ENCODE measurements at regions not wholly inside any gene's neighbourhood (a gene's known extent, or its start where the extent isn't known, plus 50 kb on each side); places are given as distances from the start of the nearest gene placed in this dataset.
A peak's percentile ranks its signal among the peaks of the same experiment; 100 is the strongest.

GRCh38 chr5:142411656-142412425 is 87.0 kb upstream of the SPRY4 start:
- no peak for DNase-seq (ENCODE audit: low spot score)
- TF ChIP-seq CTCF (conservative IDR thresholded peaks at IDR 0.05; ENCODE audit: low read depth) = no peak
- POLR2A ChIA-PET (ENCODE audit: low non-redundant PET) = no interaction called here
- CTCF ChIA-PET = interaction anchor here (0.9 kb wide), 1 partner anchor 10 kb away, joined by 3 read pairs; no protein-coding TSS in a partner anchor
- H3K27ac ChIP-seq = no peak overlapping the region

- TF ChIP-seq CTCF (conservative IDR thresholded peaks at IDR 0.05; ENCODE audit: low read depth) = no peak
- H3K27ac ChIP-seq = no peak overlapping the region
- ChIA-PET POLR2A (ENCODE audit: low non-redundant PET) (no interaction called here), CTCF (interaction anchor here (0.6 to 0.9 kb wide), 2 partner anchors 9 to 165 kb away, joined by 3 to 5 read pairs; no protein-coding TSS in a partner anchor)
- no peak for DNase-seq (ENCODE audit: low spot score)
Observed at GRCh38 chr5:142411103-142411502, 86.3 kb upstream of the SPRY4 start.

GRCh38 chr5:142408981-142409481 is 84.2 kb upstream of the SPRY4 start:
- no peak for DNase-seq (ENCODE audit: low spot score)
- CTCF ChIA-PET = interaction anchor here (0.6 kb wide), 1 partner anchor 45 kb away, joined by 3 read pairs; no protein-coding TSS in a partner anchor
- POLR2A ChIA-PET (ENCODE audit: low non-redundant PET) = interaction anchor here (0.6 kb wide), 1 partner anchor 15 kb away, joined by 6 read pairs; no protein-coding TSS in a partner anchor
- no peak overlapping the region for H3K27ac ChIP-seq
- no peak for TF ChIP-seq CTCF (conservative IDR thresholded peaks at IDR 0.05; ENCODE audit: low read depth)

- no peak for TF ChIP-seq CTCF (conservative IDR thresholded peaks at IDR 0.05; ENCODE audit: low read depth)
- DNase-seq (ENCODE audit: low spot score) = no peak
- ChIA-PET CTCF (interaction anchor here (0.6 kb wide), 1 partner anchor 45 kb away, joined by 3 read pairs; no protein-coding TSS in a partner anchor), POLR2A (ENCODE audit: low non-redundant PET) (interaction anchor here (0.6 kb wide), 1 partner anchor 14 kb away, joined by 6 read pairs; no protein-coding TSS in a partner anchor)
- H3K27ac ChIP-seq = no peak overlapping the region
Observed at GRCh38 chr5:142408536-142408935, 83.7 kb upstream of the SPRY4 start.

- DNase-seq (ENCODE audit: low spot score) = peak; percentile 24
- POLR2A ChIA-PET (ENCODE audit: low non-redundant PET) = no interaction called here
- H3K27ac ChIP-seq = no peak overlapping the region
- CTCF ChIA-PET = interaction anchor here (0.6 kb wide), 1 partner anchor 247 kb away, joined by 5 read pairs; no protein-coding TSS in a partner anchor
- TF ChIP-seq CTCF (conservative IDR thresholded peaks at IDR 0.05; ENCODE audit: low read depth) = no peak
Observed at GRCh38 chr5:142405814-142406395, 81.1 kb upstream of the SPRY4 start.

GRCh38 chr5:142405023-142405422 is 80.2 kb upstream of the SPRY4 start:
- CTCF ChIA-PET = no interaction called here
- POLR2A ChIA-PET (ENCODE audit: low non-redundant PET) = interaction anchor here (0.6 kb wide), 1 partner anchor 27 kb away, joined by 3 read pairs; no protein-coding TSS in a partner anchor
- H3K27ac ChIP-seq = no peak overlapping the region
- no peak for TF ChIP-seq CTCF (conservative IDR thresholded peaks at IDR 0.05; ENCODE audit: low read depth)
- no peak for DNase-seq (ENCODE audit: low spot score)
